Astrocyte (in vitro differentiated cells and primary cell): ENCODE measurements at regions not wholly inside any gene's neighbourhood (a gene's known extent, or its start where the extent isn't known, plus 50 kb on each side); places are given as distances from the start of the nearest gene placed in this dataset.

ENCODE experiments used
- CTCF ChIP-seq: IDR thresholded peaks from 2 replicates; pipeline ENCODE4 v1.5.1; 2011; ENCODE audit warnings: low read depth, mild to moderate bottlenecking, inconsistent platforms, low read length, moderate library complexity; ENCODE audit not compliant: insufficient read depth
- EZH2 ChIP-seq: IDR thresholded peaks from 2 replicates; pipeline ENCODE4 v1.6.1; 2012; ENCODE audit warnings: mild to moderate bottlenecking, low read length, inconsistent platforms; ENCODE audit not compliant: insufficient read depth

DNA sequence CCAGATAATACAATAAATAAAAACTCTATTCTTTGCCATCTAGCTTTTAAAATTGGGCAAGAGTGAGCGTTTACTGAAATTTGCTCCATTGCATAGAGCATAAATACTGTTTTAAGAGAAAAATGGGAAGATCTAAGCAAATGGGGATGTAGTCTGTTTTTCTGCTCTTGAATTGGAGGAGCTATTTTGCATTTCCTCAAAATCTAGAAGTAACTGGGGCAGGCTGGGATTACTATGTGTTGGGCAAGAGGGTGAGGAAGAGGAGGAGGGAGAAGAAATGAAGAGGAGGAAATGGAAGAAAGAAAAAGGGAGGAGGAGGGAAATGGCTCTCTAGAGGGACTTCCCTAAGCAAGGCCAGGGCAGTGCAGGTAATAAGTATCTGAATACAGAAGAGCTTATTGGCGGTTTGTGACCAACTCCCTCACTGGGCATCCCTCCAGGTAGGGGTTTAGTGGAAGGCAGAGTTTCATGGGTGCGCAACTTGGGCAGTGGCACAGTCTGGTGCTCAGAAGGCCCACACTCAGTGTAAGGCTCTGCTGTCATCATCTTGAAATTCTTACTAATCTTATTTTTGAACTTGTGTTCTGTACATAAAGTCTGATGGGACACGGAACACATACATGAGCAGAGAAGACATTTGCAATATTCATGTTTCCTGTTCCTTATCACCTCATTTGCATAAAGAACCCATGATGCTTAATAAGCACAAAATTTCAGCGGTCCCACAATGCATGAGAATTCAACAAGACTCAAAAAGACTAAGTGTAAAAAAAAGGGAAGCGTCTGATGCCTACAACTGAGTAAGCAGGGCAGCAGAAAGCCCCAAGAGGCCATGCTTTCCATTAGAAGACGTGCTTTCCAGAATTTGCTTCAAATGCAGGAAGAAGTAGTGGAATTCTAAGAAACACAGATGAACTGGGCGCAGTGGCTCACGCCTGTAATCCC is 116.9 kb downstream of the EVX1 start:
- TF ChIP-seq CTCF, result no peak
- no peak for TF ChIP-seq EZH2
